ENCODE measurements at regions not wholly inside any gene's neighbourhood (a gene's known extent, or its start where the extent isn't known, plus 50 kb on each side); places are given as distances from the start of the nearest gene placed in this dataset.

DNA sequence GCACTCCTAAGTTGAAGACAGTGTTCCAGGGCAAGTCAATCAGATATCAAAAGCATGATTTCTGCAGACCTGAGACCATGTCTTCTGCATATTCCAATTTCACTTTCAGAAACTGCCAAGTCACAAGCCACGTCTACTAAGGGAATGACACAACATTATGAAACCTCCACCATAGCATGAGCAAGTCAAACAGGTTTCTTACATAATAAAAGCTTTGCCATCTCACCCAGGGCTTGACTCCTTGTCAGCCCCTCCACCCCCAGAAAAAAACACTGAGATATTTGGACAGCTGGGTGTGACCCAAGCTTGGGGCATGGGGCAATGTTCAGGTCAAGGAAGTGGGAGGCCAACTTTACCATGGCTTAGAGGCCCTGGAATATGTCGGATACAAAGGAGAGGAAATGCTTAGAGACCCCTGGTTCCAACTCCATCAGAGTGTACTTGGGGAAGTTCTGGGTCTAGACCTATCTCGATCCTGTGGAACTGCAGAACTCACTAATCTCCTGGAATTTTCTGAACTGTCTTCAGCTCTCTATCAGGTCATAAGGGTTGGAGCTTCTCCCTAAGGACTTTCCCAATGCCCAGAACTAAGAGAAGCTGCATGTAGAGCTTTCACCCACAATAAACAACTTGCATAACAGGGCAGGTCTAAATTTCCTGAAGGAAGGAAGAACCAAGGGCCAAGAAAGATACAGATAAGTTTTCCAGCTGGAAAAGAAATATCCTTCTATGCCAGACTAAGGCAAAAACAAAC is 80.6 kb upstream of the NAMPT start:
- TF ChIP-seq, protein P1, sequence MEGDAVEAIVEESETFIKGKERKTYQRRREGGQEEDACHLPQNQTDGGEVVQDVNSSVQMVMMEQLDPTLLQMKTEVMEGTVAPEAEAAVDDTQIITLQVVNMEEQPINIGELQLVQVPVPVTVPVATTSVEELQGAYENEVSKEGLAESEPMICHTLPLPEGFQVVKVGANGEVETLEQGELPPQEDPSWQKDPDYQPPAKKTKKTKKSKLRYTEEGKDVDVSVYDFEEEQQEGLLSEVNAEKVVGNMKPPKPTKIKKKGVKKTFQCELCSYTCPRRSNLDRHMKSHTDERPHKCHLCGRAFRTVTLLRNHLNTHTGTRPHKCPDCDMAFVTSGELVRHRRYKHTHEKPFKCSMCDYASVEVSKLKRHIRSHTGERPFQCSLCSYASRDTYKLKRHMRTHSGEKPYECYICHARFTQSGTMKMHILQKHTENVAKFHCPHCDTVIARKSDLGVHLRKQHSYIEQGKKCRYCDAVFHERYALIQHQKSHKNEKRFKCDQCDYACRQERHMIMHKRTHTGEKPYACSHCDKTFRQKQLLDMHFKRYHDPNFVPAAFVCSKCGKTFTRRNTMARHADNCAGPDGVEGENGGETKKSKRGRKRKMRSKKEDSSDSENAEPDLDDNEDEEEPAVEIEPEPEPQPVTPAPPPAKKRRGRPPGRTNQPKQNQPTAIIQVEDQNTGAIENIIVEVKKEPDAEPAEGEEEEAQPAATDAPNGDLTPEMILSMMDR (IDR thresholded peaks at IDR 0.05) = no peak
- no peak for TF ChIP-seq POLR2A (IDR thresholded peaks at IDR 0.05)

All from body of pancreas (tissue), 4 donors.